Neural cell (in vitro differentiated cells): ENCODE measurements at regions not wholly inside any gene's neighbourhood (a gene's known extent, or its start where the extent isn't known, plus 50 kb on each side); places are given as distances from the start of the nearest gene placed in this dataset.

Source experiments
- H2AFZ ChIP-seq: fragments of 200-600, 300-800 bp; sonication (generic), shearing (Covaris generic); 2 replicates; pipeline ENCODE4 v1.6.0; 2014; ENCODE audit warnings: low read depth, mild to moderate bottlenecking, antibody characterized with exemption, low read length, moderate library complexity
- H3F3A ChIP-seq: fragments of 200-600 bp; shearing (Covaris generic); 2 replicates; pipeline ENCODE4 v1.6.1; 2016; ENCODE audit warnings: mild to moderate bottlenecking, moderate library complexity, mixed read lengths, antibody characterized with exemption, low read length; ENCODE audit not compliant: insufficient read depth, poor library complexity, severe bottlenecking
- H3K27ac ChIP-seq: fragments of 200-600, 300-800 bp; sonication (generic), shearing (Covaris generic); 2 replicates; pipeline ENCODE4 v1.5.1; 2014; ENCODE audit warnings: mild to moderate bottlenecking, low read length, moderate library complexity
- H3K27me3 ChIP-seq: fragments of 300-800, 200-600 bp; sonication (generic), shearing (Covaris generic); 2 replicates; pipeline ENCODE4 v1.6.0; 2014; ENCODE audit warnings: mild to moderate bottlenecking, low read depth, low read length, moderate library complexity; ENCODE audit not compliant: insufficient read depth
- H3K36me3 ChIP-seq: fragments of 300-800, 200-600 bp; sonication (generic), shearing (Covaris generic); 2 replicates; pipeline ENCODE4 v1.5.1; 2014; ENCODE audit warnings: mild to moderate bottlenecking, antibody characterized with exemption, low read length, moderate library complexity; ENCODE audit not compliant: insufficient read depth
- H3K4me2 ChIP-seq: fragments of 300-800, 200-600 bp; sonication (generic), shearing (Covaris generic); 2 replicates; pipeline ENCODE4 v1.6.0; 2014; ENCODE audit warnings: mild to moderate bottlenecking, low read length
- H3K4me3 ChIP-seq: fragments of 300-800, 200-600 bp; sonication (generic), shearing (Covaris generic); 2 replicates; pipeline ENCODE4 v1.5.1; 2014; ENCODE audit warnings: mild to moderate bottlenecking, low read length, moderate library complexity
- H3K79me2 ChIP-seq: fragments of 200-600 bp; shearing (Covaris generic); replicated peaks from 2 replicates; pipeline ENCODE4 v1.6.0; 2014; ENCODE audit warnings: mild to moderate bottlenecking, low read length, moderate library complexity; ENCODE audit not compliant: insufficient read depth
- H3K9ac ChIP-seq: fragments of 300-800, 200-600 bp; sonication (generic), shearing (Covaris generic); 2 replicates; pipeline ENCODE4 v1.6.1; 2016; ENCODE audit warnings: mild to moderate bottlenecking, low read length, mixed read lengths
- H3K9me2 ChIP-seq: fragments of 200-600 bp; shearing (Covaris generic); 2 replicates; pipeline ENCODE4 v1.6.1; 2016; ENCODE audit warnings: mild to moderate bottlenecking, low read length, mixed read lengths; ENCODE audit not compliant: insufficient read depth
- H3K9me3 ChIP-seq: fragments of 200-600, 300-800 bp; sonication (generic), shearing (Covaris generic); 2 replicates; pipeline ENCODE4 v1.6.1; 2016; ENCODE audit warnings: mild to moderate bottlenecking, mixed run types, low read length, moderate library complexity, mixed read lengths
- H4K20me1 ChIP-seq: fragments of 200-600 bp; shearing (Covaris generic); 2 replicates; pipeline ENCODE4 v1.6.1; 2016; ENCODE audit warnings: mild to moderate bottlenecking, mixed run types; ENCODE audit not compliant: insufficient read depth
- EP300 ChIP-seq: fragments of 450-650 bp; conservative IDR thresholded peaks from 2 replicates; pipeline ENCODE4 v1.6.1; 2014; ENCODE audit warnings: antibody characterized with exemption, mild to moderate bottlenecking, moderate library complexity; ENCODE audit not compliant: poor library complexity, severe bottlenecking
- EZH2 ChIP-seq: fragments of 200-600, 300-800 bp; shearing (Covaris generic), sonication (generic); IDR thresholded peaks from 2 replicates; pipeline ENCODE4 v1.6.1; 2014; ENCODE audit warnings: antibody characterized with exemption, low read length, borderline replicate concordance, mild to moderate bottlenecking; ENCODE audit not compliant: insufficient read depth, poor library complexity, severe bottlenecking
- MXI1 ChIP-seq: fragments of 450-650 bp; conservative IDR thresholded peaks from 2 replicates; pipeline ENCODE4 v1.6.1; 2014; ENCODE audit warnings: antibody characterized with exemption, mild to moderate bottlenecking; ENCODE audit not compliant: poor library complexity, severe bottlenecking
- POLR2AphosphoS5 ChIP-seq: IDR thresholded peaks from 2 replicates; pipeline ENCODE4 v1.6.1; 2012
- RAD21 ChIP-seq: fragments of 450-650 bp; conservative IDR thresholded peaks from 2 replicates; pipeline ENCODE4 v1.6.1; 2014; ENCODE audit warnings: antibody characterized with exemption, mild to moderate bottlenecking, moderate library complexity
- REST ChIP-seq: IDR thresholded peaks from 2 replicates; pipeline ENCODE4 v1.6.1; 2012; ENCODE audit warnings: borderline replicate concordance
- SMC3 ChIP-seq: fragments of 450-650 bp; conservative IDR thresholded peaks from 2 replicates; pipeline ENCODE4 v1.6.1; 2014; ENCODE audit warnings: antibody characterized with exemption, mild to moderate bottlenecking, moderate library complexity; ENCODE audit not compliant: poor library complexity
- TAF1 ChIP-seq: IDR thresholded peaks from 2 replicates; pipeline ENCODE4 v1.6.1; 2012; ENCODE audit warnings: low read depth
- TF ChIP-seq, protein P1 (sequence below): fragments of 450-650 bp; IDR thresholded peaks from 2 replicates; pipeline ENCODE4 v1.5.1; 2014; ENCODE audit warnings: antibody characterized with exemption, mild to moderate bottlenecking, moderate library complexity; ENCODE audit not compliant: poor library complexity, severe bottlenecking

- no peak overlapping the region for H3K9ac ChIP-seq
- TF ChIP-seq SMC3: no peak
- TF ChIP-seq EZH2: no peak
- no peak for TF ChIP-seq REST
- no peak for TF ChIP-seq RAD21
- TF ChIP-seq POLR2AphosphoS5: no peak
- TF ChIP-seq EP300: no peak
- no peak for TF ChIP-seq TAF1
- TF ChIP-seq, protein P1, sequence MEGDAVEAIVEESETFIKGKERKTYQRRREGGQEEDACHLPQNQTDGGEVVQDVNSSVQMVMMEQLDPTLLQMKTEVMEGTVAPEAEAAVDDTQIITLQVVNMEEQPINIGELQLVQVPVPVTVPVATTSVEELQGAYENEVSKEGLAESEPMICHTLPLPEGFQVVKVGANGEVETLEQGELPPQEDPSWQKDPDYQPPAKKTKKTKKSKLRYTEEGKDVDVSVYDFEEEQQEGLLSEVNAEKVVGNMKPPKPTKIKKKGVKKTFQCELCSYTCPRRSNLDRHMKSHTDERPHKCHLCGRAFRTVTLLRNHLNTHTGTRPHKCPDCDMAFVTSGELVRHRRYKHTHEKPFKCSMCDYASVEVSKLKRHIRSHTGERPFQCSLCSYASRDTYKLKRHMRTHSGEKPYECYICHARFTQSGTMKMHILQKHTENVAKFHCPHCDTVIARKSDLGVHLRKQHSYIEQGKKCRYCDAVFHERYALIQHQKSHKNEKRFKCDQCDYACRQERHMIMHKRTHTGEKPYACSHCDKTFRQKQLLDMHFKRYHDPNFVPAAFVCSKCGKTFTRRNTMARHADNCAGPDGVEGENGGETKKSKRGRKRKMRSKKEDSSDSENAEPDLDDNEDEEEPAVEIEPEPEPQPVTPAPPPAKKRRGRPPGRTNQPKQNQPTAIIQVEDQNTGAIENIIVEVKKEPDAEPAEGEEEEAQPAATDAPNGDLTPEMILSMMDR: no peak
- TF ChIP-seq MXI1: no peak
- no peaks in the 10 kb centered on the region for H3K79me2 ChIP-seq
- no peaks in the 10 kb centered on the region for H3K27me3 ChIP-seq
- H3K4me2 ChIP-seq: no peak overlapping the region
- no peaks in the 10 kb centered on the region for H3F3A ChIP-seq
- no peak overlapping the region for H2AFZ ChIP-seq
- H3K9me2 ChIP-seq: no peaks in the 10 kb centered on the region
- H3K9me3 ChIP-seq: no peaks in the 10 kb centered on the region
- no peaks in the 10 kb centered on the region for H3K36me3 ChIP-seq
- H3K4me3 ChIP-seq: no peak overlapping the region
- H3K27ac ChIP-seq: no peak overlapping the region
- no peaks in the 10 kb centered on the region for H4K20me1 ChIP-seq
These were observed 175.5 kb upstream of the SV2C start for GRCh38 chr5:75907651-75908050.

DNA sequence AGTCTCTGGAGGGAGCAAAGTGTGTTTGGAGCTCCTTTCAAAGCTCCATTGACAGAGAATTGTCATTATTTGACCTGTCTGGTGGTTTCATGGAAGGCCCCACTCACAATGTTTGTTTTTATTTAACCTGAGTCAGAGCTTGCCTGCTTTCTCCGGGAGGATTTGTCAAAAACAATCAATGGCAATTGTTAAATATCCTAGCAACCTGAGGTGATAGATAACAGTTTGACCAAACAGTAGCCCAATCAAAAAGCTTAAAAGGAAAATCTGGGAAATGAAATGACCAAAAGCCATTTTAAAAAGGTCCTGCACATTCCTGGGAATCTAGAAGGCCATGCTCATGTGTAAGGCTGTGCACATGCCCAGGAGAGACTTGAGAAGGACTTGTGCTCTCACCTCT lies 177.2 kb upstream of the POC5 start:
- Histone ChIP-seq H3K9me2 (no peaks in the 10 kb centered on the region), H3K9ac (no peak overlapping the region), H3K9me3 (no peaks in the 10 kb centered on the region), H3K27me3 (no peaks in the 10 kb centered on the region), H3K4me2 (no peak overlapping the region), H4K20me1 (no peaks in the 10 kb centered on the region), H3K27ac (no peak overlapping the region), H2AFZ (no peak overlapping the region), H3K36me3 (no peaks in the 10 kb centered on the region), H3K79me2 (no peaks in the 10 kb centered on the region), H3K4me3 (no peak overlapping the region), H3F3A (no peaks in the 10 kb centered on the region)
- no peak for TF ChIP-seq REST
- TF ChIP-seq POLR2AphosphoS5: no peak
- no peak for TF ChIP-seq RAD21
- no peak for TF ChIP-seq EP300
- TF ChIP-seq, protein P1: no peak
- TF ChIP-seq MXI1: no peak
- no peak for TF ChIP-seq TAF1
- TF ChIP-seq EZH2: no peak
- no peak for TF ChIP-seq SMC3
